Endodermal cell (in vitro differentiated cells): ENCODE measurements at regions not wholly inside any gene's neighbourhood (a gene's known extent, or its start where the extent isn't known, plus 50 kb on each side); places are given as distances from the start of the nearest gene placed in this dataset.
"Not testable (repeated sequence)": the region's sequence is repeated elsewhere in the genome, so short reads cannot be mapped to it uniquely, and the experiment has no call there.

ENCODE experiments used
- DNase-seq: peaks from one replicate; pipeline ENCODE4 v3.0.0-alpha.2; 2017
- H3K27ac ChIP-seq: 2 replicates; pipeline ENCODE4 v1.5.1; 2013; ENCODE audit warnings: mild to moderate bottlenecking, low read depth, low read length, moderate library complexity
- H3K27me3 ChIP-seq: 2 replicates; pipeline ENCODE4 v1.6.1; 2013; ENCODE audit warnings: mild to moderate bottlenecking, low read length, moderate library complexity; ENCODE audit not compliant: insufficient read depth, control insufficient read depth, poor library complexity, severe bottlenecking
- H3K36me3 ChIP-seq: 2 replicates; pipeline ENCODE4 v1.7.0; 2013; ENCODE audit warnings: mild to moderate bottlenecking, low read length, moderate library complexity; ENCODE audit not compliant: control insufficient read depth, insufficient read depth
- H3K4me1 ChIP-seq: one replicate; pipeline ENCODE4 v1.7.0; 2013; ENCODE audit warnings: low read length; ENCODE audit not compliant: control insufficient read depth, insufficient read depth
- H3K4me3 ChIP-seq: 2 replicates; pipeline ENCODE4 v1.5.1; 2013; ENCODE audit warnings: mild to moderate bottlenecking, low read length, moderate library complexity
- H3K9ac ChIP-seq: 2 replicates; pipeline ENCODE4 v1.6.1; 2013; ENCODE audit warnings: mild to moderate bottlenecking, low read length, moderate library complexity; ENCODE audit not compliant: poor library complexity, severe bottlenecking; ENCODE audit errors: extremely low read depth
- H3K9me3 ChIP-seq: 2 replicates; pipeline ENCODE4 v1.6.1; 2013; ENCODE audit warnings: mild to moderate bottlenecking, low read length, moderate library complexity; ENCODE audit not compliant: control insufficient read depth
- H3K27ac Mint-ChIP-seq: 2 replicates; pipeline ENCODE4 v1.8.0; 2020; ENCODE audit warnings: mixed read lengths
- H3K27me3 Mint-ChIP-seq: 2 replicates; pipeline ENCODE4 v1.8.0; 2021; ENCODE audit warnings: mild to moderate bottlenecking, mixed read lengths; ENCODE audit not compliant: insufficient read depth
- H3K36me3 Mint-ChIP-seq: 2 replicates; pipeline ENCODE4 v1.8.0; 2020; ENCODE audit warnings: low read depth, mixed read lengths
- H3K4me1 Mint-ChIP-seq: 2 replicates; pipeline ENCODE4 v1.8.0; 2020; ENCODE audit warnings: mixed read lengths
- H3K4me3 Mint-ChIP-seq: 2 replicates; pipeline ENCODE4 v1.8.0; 2020; ENCODE audit warnings: mild to moderate bottlenecking, moderate library complexity, mixed read lengths
- H3K9me3 Mint-ChIP-seq: 2 replicates; pipeline ENCODE4 v1.8.0; 2020; ENCODE audit warnings: mild to moderate bottlenecking, mixed read lengths
- CTCF ChIP-seq: fragments of 200-600 bp; sonication (generic); conservative IDR thresholded peaks from 2 replicates; pipeline ENCODE4 v1.5.0; 2021; ENCODE audit warnings: antibody characterized with exemption, mild to moderate bottlenecking
- WGBS, 2 experiments: methylation state at CpG; one replicate each; pipeline versions ENCODE4 v1.1.5 to v1.1.7; 2013; ENCODE audit warnings: missing lambda C conversion rate in 2 of 2, mixed read lengths in 1 of 2; ENCODE audit not compliant: insufficient coverage in 1 of 2, insufficient read length in 1 of 2; 5-methylcytosine and 5-hydroxymethylcytosine counted together

- Histone ChIP-seq H3K9ac (no peak overlapping the region), H3K4me3 (no peak overlapping the region), H3K27ac (no peak overlapping the region), H3K9me3 (no peaks in the 10 kb centered on the region), H3K27me3 (no peaks in the 10 kb centered on the region), H3K4me1 (no peaks in the 10 kb centered on the region), H3K36me3 (no peaks in the 10 kb centered on the region)
- Mint-ChIP-seq H3K4me1 (no peaks in the 10 kb centered on the region), H3K4me3 (no peak overlapping the region), H3K36me3 (no peaks in the 10 kb centered on the region), H3K27ac (no peak overlapping the region), H3K27me3 (peaks cover 59% of the 10 kb centered on the region), H3K9me3 (peaks cover 5% of the 10 kb centered on the region)
- no peak for TF ChIP-seq CTCF
- DNase-seq = no peak
- WGBS, 2 experiments = 95% methylated on average over 2 of the region's 4 CpGs; no CpG with 5 or more reads in 1 of the 2 experiments
Observed at GRCh38 chr3:33982269-33982798, 183.9 kb downstream of the PDCD6IP start.

GRCh38 chr3:33982949-33983348 lies 184.5 kb downstream of the PDCD6IP start:
- H3K27ac ChIP-seq, H3K36me3 ChIP-seq, H3K27me3 ChIP-seq, H3K4me1 ChIP-seq, DNase-seq, H3K36me3 Mint-ChIP-seq, H3K4me3 Mint-ChIP-seq, H3K9ac ChIP-seq, H3K4me3 ChIP-seq, H3K27ac Mint-ChIP-seq, H3K9me3 Mint-ChIP-seq, H3K9me3 ChIP-seq, H3K4me1 Mint-ChIP-seq: not testable (repeated sequence)
- peaks cover 62% of the 10 kb centered on the region for H3K27me3 Mint-ChIP-seq
- 71% methylated on average over 1 of the region's 1 CpG; no CpG with 5 or more reads in 1 of the 2 experiments for WGBS, 2 experiments

- TF ChIP-seq CTCF = no peak
- Histone ChIP-seq H3K9ac (no peak overlapping the region), H3K9me3 (peaks cover 7% of the 10 kb centered on the region), H3K36me3 (no peaks in the 10 kb centered on the region), H3K27me3 (no peaks in the 10 kb centered on the region), H3K27ac (no peak overlapping the region), H3K4me1 (no peaks in the 10 kb centered on the region), H3K4me3 (no peak overlapping the region)
- H3K27me3 Mint-ChIP-seq = peaks cover 51% of the 10 kb centered on the region
- peaks cover 13% of the 10 kb centered on the region for H3K9me3 Mint-ChIP-seq
- no peaks in the 10 kb centered on the region for H3K36me3 Mint-ChIP-seq
- H3K27ac Mint-ChIP-seq = no peak overlapping the region
- peak; percentile 69 for DNase-seq
- H3K4me1 Mint-ChIP-seq = no peaks in the 10 kb centered on the region
- no peak overlapping the region for H3K4me3 Mint-ChIP-seq
- whole genome bisulfite sequencing, 2 experiments = 95% methylated on average over 6 of the region's 6 CpGs; no CpG with 5 or more reads in 1 of the 2 experiments
Observed at GRCh38 chr3:33989229-33989628, 190.8 kb downstream of the PDCD6IP start.

GRCh38 chr3:33991673-33992072 lies 193.2 kb downstream of the PDCD6IP start:
- no peaks in the 10 kb centered on the region for H3K4me1 ChIP-seq
- Mint-ChIP-seq H3K27ac (no peak overlapping the region), H3K36me3 (no peaks in the 10 kb centered on the region), H3K4me3 (no peak overlapping the region), H3K27me3 (peaks cover 32% of the 10 kb centered on the region), H3K9me3 (peaks cover 38% of the 10 kb centered on the region), H3K4me1 (no peaks in the 10 kb centered on the region)
- H3K27me3 ChIP-seq = no peaks in the 10 kb centered on the region
- H3K36me3 ChIP-seq = no peaks in the 10 kb centered on the region
- no peak overlapping the region for H3K4me3 ChIP-seq
- peaks cover 26% of the 10 kb centered on the region for H3K9me3 ChIP-seq
- H3K9ac ChIP-seq = no peak overlapping the region
- 64% methylated on average over 1 of the region's 1 CpG; no CpG with 5 or more reads in 1 of the 2 experiments for WGBS, 2 experiments
- TF ChIP-seq CTCF = no peak
- H3K27ac ChIP-seq = no peak overlapping the region
- DNase-seq = no peak
